Left ventricle myocardium inferior (tissue), 1 donor: ENCODE measurements at regions not wholly inside any gene's neighbourhood (a gene's known extent, or its start where the extent isn't known, plus 50 kb on each side); places are given as distances from the start of the nearest gene placed in this dataset.

Experiments
- DNase-seq: peaks from one replicate; pipeline ENCODE4 v3.0.0-alpha.2; 2020
- H3K27ac ChIP-seq: fragments of 200-600 bp; replicated peaks from 2 replicates; pipeline ENCODE4 v1.8.0; 2021
- H3K27me3 ChIP-seq: fragments of 200-600 bp; 2 replicates; pipeline ENCODE4 v1.8.0; 2021; ENCODE audit warnings: low read depth
- H3K36me3 ChIP-seq: fragments of 200-600 bp; 2 replicates; pipeline ENCODE4 v1.8.0; 2021
- H3K4me1 ChIP-seq: fragments of 200-600 bp; 2 replicates; pipeline ENCODE4 v1.8.0; 2021
- H3K4me3 ChIP-seq: fragments of 200-600 bp; 2 replicates; pipeline ENCODE4 v1.8.0; 2021; ENCODE audit warnings: mild to moderate bottlenecking, moderate library complexity
- H3K9me3 ChIP-seq: fragments of 200-600 bp; replicated peaks from 2 replicates; pipeline ENCODE4 v1.8.0; 2021
- CTCF ChIP-seq: fragments of 200-600 bp; IDR thresholded peaks from 2 replicates; pipeline ENCODE4 v1.8.0; 2021; ENCODE audit warnings: antibody characterized with exemption, mild to moderate bottlenecking, borderline replicate concordance
- intact Hi-C: fragments of 100-400 bp; cut with micrococcal nuclease; formaldehyde crosslinking; loops from one replicate; pipeline ENCODE4 v1.11.0; 2022
- donor health status: DM: no; HTN: yes; CAD: no; lungs with severe emphysema.

GRCh38 chr1:229869240-229869639, 197.8 kb upstream of the GALNT2 start:
- H3K36me3 ChIP-seq = no peaks in the 10 kb centered on the region
- no peak for DNase-seq
- TF ChIP-seq CTCF = no peak
- no peaks in the 10 kb centered on the region for H3K9me3 ChIP-seq
- H3K4me3 ChIP-seq = no peak overlapping the region
- no peak overlapping the region for H3K27ac ChIP-seq
- peaks cover 26% of the 10 kb centered on the region for H3K4me1 ChIP-seq
- H3K27me3 ChIP-seq = peaks cover 5% of the 10 kb centered on the region
- intact Hi-C loops = no loop called here

GRCh38 chr1:229869687-229870086, 197.4 kb upstream of the GALNT2 start:
- intact Hi-C loops = no loop called here
- Histone ChIP-seq H3K27me3 (peaks cover 5% of the 10 kb centered on the region), H3K27ac (no peak overlapping the region), H3K4me1 (peaks cover 22% of the 10 kb centered on the region), H3K36me3 (no peaks in the 10 kb centered on the region), H3K4me3 (no peak overlapping the region), H3K9me3 (no peaks in the 10 kb centered on the region)
- no peak for DNase-seq
- no peak for TF ChIP-seq CTCF

- H3K27ac ChIP-seq = no peak overlapping the region
- no peak for TF ChIP-seq CTCF
Measured at GRCh38 chr1:229870381-229870780, 196.7 kb upstream of the GALNT2 start.

GRCh38 chr1:229871078-229871676, 195.9 kb upstream of the GALNT2 start:
- H3K4me3 ChIP-seq = no peak overlapping the region
- no peak for TF ChIP-seq CTCF
- no peak for DNase-seq
- intact Hi-C loops = no loop called here
- H3K36me3 ChIP-seq = no peaks in the 10 kb centered on the region
- no peaks in the 10 kb centered on the region for H3K27me3 ChIP-seq
- H3K4me1 ChIP-seq = peaks cover 15% of the 10 kb centered on the region
- no peak overlapping the region for H3K27ac ChIP-seq
- H3K9me3 ChIP-seq = no peaks in the 10 kb centered on the region

More at GRCh38 chr1:229870381-229870780, 196.7 kb upstream of the GALNT2 start:
- Histone ChIP-seq H3K27me3 (peaks cover under 1% of the 10 kb centered on the region), H3K9me3 (no peaks in the 10 kb centered on the region), H3K4me3 (no peak overlapping the region), H3K36me3 (no peaks in the 10 kb centered on the region), H3K4me1 (peaks cover 15% of the 10 kb centered on the region)
- intact Hi-C loops = no loop called here
- no peak for DNase-seq

- no peaks in the 10 kb centered on the region for H3K27me3 ChIP-seq
- H3K4me1 ChIP-seq = peaks cover 14% of the 10 kb centered on the region
- DNase-seq = no peak
- no peaks in the 10 kb centered on the region for H3K9me3 ChIP-seq
- no peak for TF ChIP-seq CTCF
- no peak overlapping the region for H3K27ac ChIP-seq
- H3K4me3 ChIP-seq = no peak overlapping the region
- intact Hi-C loops = no loop called here
- H3K36me3 ChIP-seq = no peaks in the 10 kb centered on the region
Measured at GRCh38 chr1:229874136-229874535, 192.9 kb upstream of the GALNT2 start.
